HepG2 (cell line): ENCODE measurements at regions not wholly inside any gene's neighbourhood (a gene's known extent, or its start where the extent isn't known, plus 50 kb on each side); places are given as distances from the start of the nearest gene placed in this dataset.
A peak's percentile ranks its signal among the peaks of the same experiment; 100 is the strongest.

ENCODE experiments used
- ATF1 ChIP-seq: IDR thresholded peaks from 2 replicates; pipeline ENCODE4 v1.6.1; 2016; ENCODE audit warnings: mild to moderate bottlenecking, control low read depth
- ATF7 ChIP-seq, 2 experiments: fragments of 450-650 bp in 1 of 2; sonication (generic) in 1 of 2; formaldehyde crosslinking in 1 of 2; IDR thresholded peaks; 2 replicates each; pipeline versions ENCODE4 v1.4.0 to v1.6.1; 2016 to 2020; ENCODE audit warnings: antibody characterized with exemption in 1 of 2, mild to moderate bottlenecking in 1 of 2, missing genetic modification reagents in 1 of 2
- FOXO1 ChIP-seq: sonication (generic); formaldehyde crosslinking; IDR thresholded peaks from 2 replicates; pipeline ENCODE4 v1.4.0; 2020; ENCODE audit warnings: missing genetic modification reagents
- GPN1 ChIP-seq: sonication (generic); formaldehyde crosslinking; IDR thresholded peaks from 2 replicates; pipeline ENCODE4 v1.5.1; 2020; ENCODE audit warnings: missing genetic modification reagents, borderline replicate concordance
- HDAC2 ChIP-seq: sonication (generic); formaldehyde crosslinking; IDR thresholded peaks from 2 replicates; pipeline ENCODE4 v1.4.0; 2020; ENCODE audit warnings: missing genetic modification reagents
- HMGA1 ChIP-seq: sonication (generic); formaldehyde crosslinking; conservative IDR thresholded peaks from 2 replicates; pipeline ENCODE4 v1.4.0; 2020; ENCODE audit warnings: missing genetic modification reagents
- HOXA3 ChIP-seq: sonication (generic); formaldehyde crosslinking; IDR thresholded peaks from 2 replicates; pipeline ENCODE4 v1.5.0; 2020; ENCODE audit warnings: missing genetic modification reagents
- KLF15 ChIP-seq: sonication (generic); formaldehyde crosslinking; IDR thresholded peaks from 2 replicates; pipeline ENCODE4 v1.8.1; 2023; ENCODE audit warnings: borderline replicate concordance, mild to moderate bottlenecking, inconsistent platforms, missing genetic modification reagents, mixed read lengths
- MED1 ChIP-seq: sonication (generic); formaldehyde crosslinking; IDR thresholded peaks from 2 replicates; pipeline ENCODE4 v1.4.0; 2020; ENCODE audit warnings: missing genetic modification reagents
- MIXL1 ChIP-seq: IDR thresholded peaks from 2 replicates; pipeline ENCODE4 v1.6.1; 2016
- NCOA2 ChIP-seq: sonication (generic); formaldehyde crosslinking; IDR thresholded peaks from 2 replicates; pipeline ENCODE4 v1.8.0; 2022; ENCODE audit warnings: inconsistent platforms
- NCOR1 ChIP-seq: fragments of 200-600 bp; sonication (generic); IDR thresholded peaks from 2 replicates; pipeline ENCODE4 v1.7.0; 2017; ENCODE audit warnings: antibody characterized with exemption, low read length, borderline replicate concordance
- NR2F6 ChIP-seq, 2 experiments: IDR thresholded peaks; 2 replicates each; pipeline ENCODE4 v1.6.1; 2016; ENCODE audit warnings: antibody characterized with exemption in 1 of 2, mild to moderate bottlenecking in 1 of 2
- RXRB ChIP-seq: IDR thresholded peaks from 2 replicates; pipeline ENCODE4 v1.6.1; 2016; ENCODE audit warnings: borderline replicate concordance, missing genetic modification reagents, missing compliant biosample characterization
- SALL1 ChIP-seq: sonication (generic); formaldehyde crosslinking; IDR thresholded peaks from 2 replicates; pipeline ENCODE4 v1.8.0; 2022; ENCODE audit warnings: mild to moderate bottlenecking, missing genetic modification reagents
- SKI ChIP-seq: fragments of 450-650 bp; IDR thresholded peaks from one replicate; pipeline ENCODE4 v1.6.1; 2018; ENCODE audit warnings: mild to moderate bottlenecking; ENCODE audit not compliant: partially characterized antibody
- SNAPC5 ChIP-seq: sonication (generic); formaldehyde crosslinking; IDR thresholded peaks from 2 replicates; pipeline ENCODE4 v1.8.1; 2023; ENCODE audit warnings: mild to moderate bottlenecking, missing genetic modification reagents, borderline replicate concordance
- STAT5B ChIP-seq: sonication (generic); formaldehyde crosslinking; IDR thresholded peaks from 2 replicates; pipeline ENCODE4 v1.4.0; 2020; ENCODE audit warnings: missing genetic modification reagents
- ZBTB38 ChIP-seq: sonication (generic); formaldehyde crosslinking; IDR thresholded peaks from 2 replicates; pipeline ENCODE4 v1.5.1; 2020; ENCODE audit warnings: mild to moderate bottlenecking, missing genetic modification reagents
- ZNF207 ChIP-seq: fragments of 450-650 bp; IDR thresholded peaks from 2 replicates; pipeline ENCODE4 v1.6.1; 2016; ENCODE audit warnings: antibody characterized with exemption, borderline replicate concordance
- ZNF431 ChIP-seq: sonication (generic); formaldehyde crosslinking; IDR thresholded peaks from 2 replicates; pipeline ENCODE4 v1.9.0; 2022; ENCODE audit warnings: missing genetic modification reagents, low read depth, mild to moderate bottlenecking, borderline replicate concordance
- ZNF44 ChIP-seq: sonication (generic); formaldehyde crosslinking; IDR thresholded peaks from 2 replicates; pipeline ENCODE4 v1.5.1; 2020; ENCODE audit warnings: mild to moderate bottlenecking, missing genetic modification reagents
- ZNF543 ChIP-seq: sonication (generic); formaldehyde crosslinking; IDR thresholded peaks from 2 replicates; pipeline ENCODE4 v1.4.0; 2020; ENCODE audit warnings: mild to moderate bottlenecking, missing genetic modification reagents
- ZNF670 ChIP-seq: sonication (generic); formaldehyde crosslinking; IDR thresholded peaks from 2 replicates; pipeline ENCODE4 v1.8.0; 2022; ENCODE audit warnings: mild to moderate bottlenecking, missing genetic modification reagents, borderline replicate concordance
- ZSCAN31 ChIP-seq: sonication (generic); formaldehyde crosslinking; IDR thresholded peaks from 2 replicates; pipeline ENCODE4 v1.5.0; 2020; ENCODE audit warnings: low read depth, mild to moderate bottlenecking, missing genetic modification reagents
- TF ChIP-seq, protein P1 (sequence below), 2 experiments: sonication (generic) in 1 of 2; formaldehyde crosslinking in 1 of 2; IDR thresholded peaks; 2 replicates each; pipeline versions ENCODE4 v1.5.1 to v1.6.1; 2011 to 2020; ENCODE audit warnings: borderline replicate concordance in 1 of 2, low read depth in 1 of 2, low read length in 1 of 2, mild to moderate bottlenecking in 1 of 2, missing genetic modification reagents in 1 of 2, moderate library complexity in 1 of 2
- TF ChIP-seq, protein P2 (sequence below): IDR thresholded peaks from 2 replicates; pipeline ENCODE4 v1.6.1; 2016; ENCODE audit warnings: mild to moderate bottlenecking
- TF ChIP-seq, protein P3 (sequence below): IDR thresholded peaks from 2 replicates; pipeline ENCODE4 v1.6.1; 2016; ENCODE audit warnings: missing compliant biosample characterization, missing genetic modification reagents, borderline replicate concordance

GRCh38 chr1:178021950-178022349 lies 52.1 kb upstream of the SEC16B start (continued):
- TF ChIP-seq, protein P1, sequence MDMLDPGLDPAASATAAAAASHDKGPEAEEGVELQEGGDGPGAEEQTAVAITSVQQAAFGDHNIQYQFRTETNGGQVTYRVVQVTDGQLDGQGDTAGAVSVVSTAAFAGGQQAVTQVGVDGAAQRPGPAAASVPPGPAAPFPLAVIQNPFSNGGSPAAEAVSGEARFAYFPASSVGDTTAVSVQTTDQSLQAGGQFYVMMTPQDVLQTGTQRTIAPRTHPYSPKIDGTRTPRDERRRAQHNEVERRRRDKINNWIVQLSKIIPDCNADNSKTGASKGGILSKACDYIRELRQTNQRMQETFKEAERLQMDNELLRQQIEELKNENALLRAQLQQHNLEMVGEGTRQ (IDR thresholded peaks at IDR 0.05; ENCODE audit: low read depth, low read length) = no peak
- TF ChIP-seq, protein P1 (CRISPR knock-in tag; IDR thresholded peaks at IDR 0.05; ENCODE audit: borderline replicate concordance) = no peak
- peak; percentile 43; the same call in 1 of the 2 replicates for TF ChIP-seq FOXO1 (CRISPR knock-in tag)
- 0 out of 2 replicates have a peak, but pooled peaks have one; percentile 56 for TF ChIP-seq ZSCAN31 (CRISPR knock-in tag)
- no peak for TF ChIP-seq ZNF670
- TF ChIP-seq KLF15 = no peak
- peak; percentile 44; the same call in 1 of the 2 replicates for TF ChIP-seq HDAC2
- TF ChIP-seq NCOA2 (CRISPR knock-in tag) = peak; percentile 49; the same call in 1 of the 2 replicates
- TF ChIP-seq, protein P2, sequence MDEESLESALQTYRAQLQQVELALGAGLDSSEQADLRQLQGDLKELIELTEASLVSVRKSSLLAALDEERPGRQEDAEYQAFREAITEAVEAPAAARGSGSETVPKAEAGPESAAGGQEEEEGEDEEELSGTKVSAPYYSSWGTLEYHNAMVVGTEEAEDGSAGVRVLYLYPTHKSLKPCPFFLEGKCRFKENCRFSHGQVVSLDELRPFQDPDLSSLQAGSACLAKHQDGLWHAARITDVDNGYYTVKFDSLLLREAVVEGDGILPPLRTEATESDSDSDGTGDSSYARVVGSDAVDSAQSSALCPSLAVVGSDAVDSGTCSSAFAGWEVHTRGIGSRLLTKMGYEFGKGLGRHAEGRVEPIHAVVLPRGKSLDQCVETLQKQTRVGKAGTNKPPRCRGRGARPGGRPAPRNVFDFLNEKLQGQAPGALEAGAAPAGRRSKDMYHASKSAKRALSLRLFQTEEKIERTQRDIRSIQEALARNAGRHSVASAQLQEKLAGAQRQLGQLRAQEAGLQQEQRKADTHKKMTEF (CRISPR knock-in tag) = peak; percentile 57; the same call in 1 of the 2 replicates
- no peak for TF ChIP-seq ZNF44 (CRISPR knock-in tag)
- TF ChIP-seq RXRB (CRISPR knock-in tag) = peak; percentile 89
- no peak for TF ChIP-seq ZNF543 (CRISPR knock-in tag)
- TF ChIP-seq GPN1 (CRISPR knock-in tag) = no peak
- TF ChIP-seq SNAPC5 (CRISPR knock-in tag) = no peak
- TF ChIP-seq ZBTB38 = no peak
- TF ChIP-seq NCOR1 = peak; percentile 81; the same call in 1 of the 2 replicates
- no peak for TF ChIP-seq STAT5B (CRISPR knock-in tag)
- peak; percentile 75 for TF ChIP-seq MED1 (CRISPR knock-in tag)
- peak; percentile 23; the same call in 1 of the 2 replicates for TF ChIP-seq HOXA3 (CRISPR knock-in tag)
- peak; percentile 69 for TF ChIP-seq SALL1
- no peak for TF ChIP-seq SKI
- no peak for TF ChIP-seq ZNF431 (CRISPR knock-in tag)
- peak; percentile 71 for TF ChIP-seq NR2F6 (IDR thresholded peaks at IDR 0.05)
- TF ChIP-seq NR2F6 (CRISPR knock-in tag; IDR thresholded peaks at IDR 0.05) = no peak; the same call in 1 of the 2 replicates
- peak; percentile 61 for TF ChIP-seq ATF1 (CRISPR knock-in tag)
- TF ChIP-seq HMGA1 (CRISPR knock-in tag) = no peak
- TF ChIP-seq, protein P3, sequence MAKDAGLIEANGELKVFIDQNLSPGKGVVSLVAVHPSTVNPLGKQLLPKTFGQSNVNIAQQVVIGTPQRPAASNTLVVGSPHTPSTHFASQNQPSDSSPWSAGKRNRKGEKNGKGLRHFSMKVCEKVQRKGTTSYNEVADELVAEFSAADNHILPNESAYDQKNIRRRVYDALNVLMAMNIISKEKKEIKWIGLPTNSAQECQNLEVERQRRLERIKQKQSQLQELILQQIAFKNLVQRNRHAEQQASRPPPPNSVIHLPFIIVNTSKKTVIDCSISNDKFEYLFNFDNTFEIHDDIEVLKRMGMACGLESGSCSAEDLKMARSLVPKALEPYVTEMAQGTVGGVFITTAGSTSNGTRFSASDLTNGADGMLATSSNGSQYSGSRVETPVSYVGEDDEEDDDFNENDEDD (CRISPR knock-in tag) = peak; percentile 85; the same call in 1 of the 2 replicates
- TF ChIP-seq MIXL1 (CRISPR knock-in tag) = peak; percentile 81; the same call in 1 of the 2 replicates
- TF ChIP-seq ATF7 (IDR thresholded peaks at IDR 0.05) = no peak
- TF ChIP-seq ATF7 (CRISPR knock-in tag; IDR thresholded peaks at IDR 0.05) = no peak
- no peak for TF ChIP-seq ZNF207
